NB4 (cell line): ENCODE measurements at regions not wholly inside any gene's neighbourhood (a gene's known extent, or its start where the extent isn't known, plus 50 kb on each side); places are given as distances from the start of the nearest gene placed in this dataset.

Experiments used
- DNase-seq: peaks from one replicate; pipeline ENCODE4 v3.0.0; 2010; ENCODE audit warnings: low read depth
- H3K4me3 ChIP-seq: one replicate; pipeline ENCODE4 v1.5.1; 2011; ENCODE audit warnings: mild to moderate bottlenecking, low read depth, low read length, moderate library complexity
- CTCF ChIP-seq: IDR thresholded peaks from one replicate; pipeline ENCODE4 v1.5.1; 2012; ENCODE audit warnings: low read depth, low read length
- MYC ChIP-seq: IDR thresholded peaks from 2 replicates; pipeline ENCODE4 v1.6.1; 2011; ENCODE audit warnings: low read depth, low read length
- POLR2A ChIP-seq: IDR thresholded peaks from 2 replicates; pipeline ENCODE4 v1.6.1; 2011; ENCODE audit warnings: mild to moderate bottlenecking; ENCODE audit not compliant: insufficient read length; ENCODE audit errors: extremely low read depth
- TF ChIP-seq, protein P1 (sequence below): IDR thresholded peaks from 2 replicates; pipeline ENCODE4 v1.6.1; 2011; ENCODE audit warnings: low read depth, low read length

DNA sequence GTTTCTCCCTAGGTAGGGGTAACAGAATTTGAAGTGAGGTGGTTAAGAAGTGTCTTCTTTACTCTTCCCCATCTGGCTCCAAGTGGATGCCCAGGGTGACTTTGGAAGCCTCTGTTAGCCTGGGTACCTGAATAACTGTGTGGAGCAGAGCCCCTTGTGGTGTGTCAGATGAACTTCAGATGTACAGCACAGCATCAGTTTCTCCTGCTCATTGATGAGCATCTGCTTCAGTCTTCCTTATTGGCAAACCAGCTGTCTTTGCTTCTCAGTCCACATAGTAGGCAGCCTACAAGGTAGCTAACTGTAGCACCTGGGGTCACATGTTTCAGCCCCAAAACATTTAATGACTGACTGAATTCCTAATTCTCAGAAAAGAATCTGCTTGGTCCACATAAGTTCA is 56.2 kb upstream of the ATP8B1 start:
- peak; percentile 34 for DNase-seq

DNA sequence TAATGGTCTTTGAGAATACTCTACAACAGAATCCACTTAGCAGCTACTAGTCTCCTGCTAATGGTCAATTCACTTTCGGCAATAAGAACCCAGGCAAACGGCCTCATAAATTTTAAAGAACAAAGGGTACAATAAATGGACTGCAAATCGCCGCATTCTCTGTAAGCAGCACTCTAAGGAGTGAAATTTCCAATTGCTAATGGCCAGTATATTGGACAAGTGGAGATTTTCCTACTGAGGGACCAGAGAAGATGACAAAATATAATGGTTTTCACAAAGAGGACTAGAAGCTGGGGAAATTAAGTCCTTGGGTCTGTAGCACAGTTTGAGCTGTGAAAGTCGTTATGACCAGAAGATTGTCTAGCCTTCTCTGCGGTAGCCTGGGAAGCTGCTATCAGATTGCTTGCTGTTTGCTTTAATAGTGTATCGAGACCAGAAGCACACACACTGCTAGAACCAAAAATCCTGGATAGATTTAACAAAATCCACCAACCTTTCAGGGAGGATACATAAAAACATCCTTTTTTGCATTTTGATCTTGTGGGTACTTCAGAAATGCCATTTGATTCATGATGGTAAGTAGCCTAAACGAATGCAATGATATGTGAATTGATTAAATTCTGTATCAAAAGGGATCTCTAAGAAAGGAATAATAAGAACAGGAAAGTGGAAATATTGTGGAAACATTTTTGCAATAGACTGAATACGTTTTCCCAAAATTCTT is 53.6 kb upstream of the ATP8B1 start:
- no peak for DNase-seq
- TF ChIP-seq MYC, result no peak
- no peak for TF ChIP-seq CTCF
- TF ChIP-seq, protein P1, sequence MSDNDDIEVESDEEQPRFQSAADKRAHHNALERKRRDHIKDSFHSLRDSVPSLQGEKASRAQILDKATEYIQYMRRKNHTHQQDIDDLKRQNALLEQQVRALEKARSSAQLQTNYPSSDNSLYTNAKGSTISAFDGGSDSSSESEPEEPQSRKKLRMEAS, result no peak
- no peak for TF ChIP-seq POLR2A
- H3K4me3 ChIP-seq, result no peak overlapping the region

More for the DNA sequence above, 56.2 kb upstream of the ATP8B1 start:
- H3K4me3 ChIP-seq, result no peak overlapping the region
- TF ChIP-seq CTCF, result peak; percentile 58
- TF ChIP-seq, protein P1, result no peak
- TF ChIP-seq MYC, result no peak
- TF ChIP-seq POLR2A, result no peak

GRCh38 chr18:57856128-57856527 is 53.0 kb upstream of the ATP8B1 start:
- TF ChIP-seq MYC, result no peak
- TF ChIP-seq, protein P1, result no peak
- no peak for TF ChIP-seq CTCF
- no peak for TF ChIP-seq POLR2A
- DNase-seq, result no peak
- no peak overlapping the region for H3K4me3 ChIP-seq

DNA sequence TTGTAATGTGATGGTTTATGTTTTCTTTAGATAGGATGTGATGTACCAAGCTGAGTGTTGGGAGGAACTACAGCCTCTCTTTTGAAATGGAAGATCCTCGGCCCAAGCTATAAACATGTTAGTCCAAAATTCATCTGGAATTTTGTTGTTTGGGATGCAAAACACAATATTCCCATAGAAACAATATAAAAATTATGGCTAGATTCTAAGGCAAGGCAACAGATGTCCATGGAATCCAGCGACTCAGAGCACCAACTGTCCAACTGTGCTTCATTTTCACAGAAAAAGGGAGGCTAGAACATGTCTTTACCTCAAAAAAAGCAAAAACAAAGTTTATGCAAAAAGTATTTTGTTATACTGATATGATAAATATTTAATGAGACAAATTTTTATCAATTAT is 52.4 kb upstream of the ATP8B1 start:
- no peak for TF ChIP-seq MYC
- no peak for TF ChIP-seq POLR2A
- TF ChIP-seq CTCF, result no peak
- TF ChIP-seq, protein P1, result no peak
- H3K4me3 ChIP-seq, result no peak overlapping the region
- DNase-seq, result no peak

GRCh38 chr18:57854726-57855125 is 51.6 kb upstream of the ATP8B1 start:
- H3K4me3 ChIP-seq, result no peak overlapping the region
- TF ChIP-seq CTCF (no peak), MYC (no peak), POLR2A (no peak)
- TF ChIP-seq, protein P1, result no peak
- no peak for DNase-seq
